ENCODE measurements at regions not wholly inside any gene's neighbourhood (a gene's known extent, or its start where the extent isn't known, plus 50 kb on each side); places are given as distances from the start of the nearest gene placed in this dataset.

DNA sequence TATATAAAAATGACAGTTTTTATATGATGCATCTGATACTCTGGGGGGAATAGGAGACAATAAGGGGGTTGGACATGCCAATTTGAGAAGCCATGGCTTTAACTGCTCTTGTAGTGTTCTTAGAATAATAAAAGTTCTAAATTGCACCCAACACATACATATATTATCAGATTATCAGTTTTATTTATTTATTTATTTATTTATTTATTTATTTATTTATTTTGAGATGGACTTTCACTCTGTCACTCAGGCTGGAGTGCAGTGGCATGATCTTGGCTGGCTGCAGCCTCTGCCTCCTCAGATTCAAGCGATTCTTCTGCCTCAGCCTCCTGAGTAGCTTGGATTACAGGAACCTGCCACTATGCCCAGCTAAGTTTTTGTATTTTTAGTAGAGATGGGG is 356.8 kb downstream of the TLL1 start:
- no peak overlapping the region for H3K4ac ChIP-seq (replicated peaks; ENCODE audit: insufficient read length, low read depth, low read length)
- no peaks in the 10 kb centered on the region for H3K23me2 ChIP-seq (ENCODE audit: low read depth, low read length)
- 100% methylated on average over 1 of the region's 1 CpG; no CpG with 5 or more reads in 1 of the 2 experiments for WGBS, 2 experiments (ENCODE audit: extremely low coverage in 1 of 2, insufficient coverage in 1 of 2, insufficient read length in 1 of 2, insufficient replicate concordance in 2 of 2, low coverage in 1 of 2, low lambda C conversion rate in 2 of 2, missing lambda C conversion rate in 1 of 2)
- H2BK20ac ChIP-seq (ENCODE audit: low read length): no peak overlapping the region
- no peak overlapping the region for H3K27ac ChIP-seq (ENCODE audit: low read depth, low read length)
- no peak overlapping the region for H2BK15ac ChIP-seq (ENCODE audit: low read length)
- H3K9me3 ChIP-seq (ENCODE audit: insufficient read depth in 2 of 2, low read depth in 1 of 2, low read length in 1 of 2): no peaks in the 10 kb centered on the region
- no peak overlapping the region for H3K9ac ChIP-seq (replicated peaks in 1 of 4; ENCODE audit: extremely low read depth in 1 of 4, low read depth in 3 of 4, low read length in 3 of 4)
- no peaks in the 10 kb centered on the region for H3K79me1 ChIP-seq (ENCODE audit: low read depth, low read length)
- no peaks in the 10 kb centered on the region for H3K79me2 ChIP-seq (ENCODE audit: control insufficient read depth in 1 of 2, insufficient read depth in 2 of 2, low read length in 2 of 2)
- H3K4me1 ChIP-seq (replicated peaks in 1 of 4; ENCODE audit: control insufficient read depth in 3 of 4, insufficient read depth in 4 of 4, low read length in 3 of 4): no peaks in the 10 kb centered on the region
- H4K20me1 ChIP-seq (replicated peaks in 1 of 2; ENCODE audit: control insufficient read depth in 1 of 2, insufficient read depth in 2 of 2, low read length in 2 of 2): no peaks in the 10 kb centered on the region
- no peak overlapping the region for H3K14ac ChIP-seq (ENCODE audit: insufficient read length)
- no peak overlapping the region for H3K23ac ChIP-seq (ENCODE audit: insufficient read length)
- H2BK5ac ChIP-seq (ENCODE audit: low read depth, low read length): no peak overlapping the region
- H4K5ac ChIP-seq (ENCODE audit: insufficient read length, low read depth, low read length): no peak overlapping the region
- H3K18ac ChIP-seq (ENCODE audit: extremely low read depth, low read length): no peak overlapping the region
- POLR2A ChIA-PET (ENCODE audit: partially characterized antibody): no interaction called here
- no peak overlapping the region for H3K4me3 ChIP-seq (ENCODE audit: extremely low read depth in 1 of 4, insufficient read depth in 2 of 4, low read depth in 3 of 4, low read length in 4 of 4)
- H2AFZ ChIP-seq (ENCODE audit: low read length): no peak overlapping the region
- H3K36me3 ChIP-seq (ENCODE audit: control insufficient read depth in 2 of 4, insufficient read depth in 4 of 4, low read length in 3 of 4): no peaks in the 10 kb centered on the region
- H3K27me3 ChIP-seq (replicated peaks in 1 of 4; ENCODE audit: control insufficient read depth in 3 of 4, extremely low read depth in 1 of 4, insufficient read depth in 3 of 4, low read length in 3 of 4): no peaks in the 10 kb centered on the region
- FAIRE-seq: no peak
- no peak overlapping the region for H4K91ac ChIP-seq (replicated peaks; ENCODE audit: insufficient read length, low read length)
- H3K4me2 ChIP-seq (ENCODE audit: insufficient read depth in 1 of 2, low read depth in 2 of 2, low read length in 2 of 2): no peak overlapping the region
- CTCF ChIA-PET (ENCODE audit: partially characterized antibody): no interaction called here
- H3K56ac ChIP-seq (replicated peaks; ENCODE audit: insufficient read length, low read depth, low read length): no peak overlapping the region
- no peak overlapping the region for H4K8ac ChIP-seq (ENCODE audit: extremely low read depth, insufficient read depth, low read length)
- H2AK5ac ChIP-seq (ENCODE audit: low read depth, low read length): no peak overlapping the region
- no peak for TF ChIP-seq JUN (IDR thresholded peaks at IDR 0.05; ENCODE audit: low read depth, low read length)
- TF ChIP-seq ATF2 (IDR thresholded peaks at IDR 0.05; ENCODE audit: low read length): no peak
- TF ChIP-seq RXRA (IDR thresholded peaks at IDR 0.05; ENCODE audit: insufficient read depth, low read depth, low read length): no peak
- no peak for TF ChIP-seq ASH2L (IDR thresholded peaks at IDR 0.05; ENCODE audit: low read length)
- no peak for TF ChIP-seq RAD21 (IDR thresholded peaks at IDR 0.05 in 1 of 2, conservative IDR thresholded peaks at IDR 0.05 in 1 of 2; ENCODE audit: low read depth in 2 of 2, low read length in 2 of 2)
- no peak for TF ChIP-seq TAF7 (optimal IDR thresholded peaks at IDR 0.05; ENCODE audit: borderline replicate concordance, low read depth, low read length)
- TF ChIP-seq POLR2AphosphoS5 (IDR thresholded peaks at IDR 0.05; ENCODE audit: low read depth, low read length): no peak
- TF ChIP-seq KDM5A (IDR thresholded peaks at IDR 0.05; ENCODE audit: low read length): no peak
- no peak for TF ChIP-seq RBBP5 (IDR thresholded peaks at IDR 0.05; ENCODE audit: borderline replicate concordance, low read depth, low read length)
- TF ChIP-seq SIX5 (IDR thresholded peaks at IDR 0.05; ENCODE audit: low read depth, low read length): no peak
- H2BK12ac ChIP-seq (ENCODE audit: low read depth, low read length): no peak overlapping the region
- DNase-seq (ENCODE audit: low read depth in 1 of 2, low spot score in 2 of 2): no peak
- no peak overlapping the region for H2BK120ac ChIP-seq (replicated peaks; ENCODE audit: low read depth, low read length)
